ENCODE measurements at regions not wholly inside any gene's neighbourhood (a gene's known extent, or its start where the extent isn't known, plus 50 kb on each side); places are given as distances from the start of the nearest gene placed in this dataset.

DNA sequence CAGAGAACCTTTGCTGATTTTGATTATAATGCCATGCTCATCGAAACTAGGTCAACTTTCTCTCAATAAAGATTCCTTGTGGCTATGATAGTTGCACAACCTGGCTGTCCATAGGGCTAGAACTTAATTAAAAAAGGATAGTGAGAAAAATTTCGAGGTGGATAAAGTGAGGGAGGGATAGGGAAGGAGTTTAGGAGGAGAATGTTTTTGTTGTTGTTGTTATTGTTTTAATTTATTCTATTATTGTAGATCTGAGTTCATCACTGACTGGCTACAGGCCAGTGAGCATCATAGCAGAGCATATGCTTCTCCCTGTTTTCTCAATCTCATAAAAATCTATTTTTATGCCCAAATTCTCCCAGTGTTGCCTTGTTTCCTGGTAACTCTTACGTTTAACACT, 688.7 kb upstream of the GRM3 start:
- no peaks in the 10 kb centered on the region for H3K9me3 Mint-ChIP-seq (ENCODE audit: unreplicated experiment)
- no peak for DNase-seq (ENCODE audit: unreplicated experiment)
- H3K36me3 Mint-ChIP-seq (ENCODE audit: insufficient read depth, unreplicated experiment), result peaks cover 6% of the 10 kb centered on the region
- TF ChIP-seq, protein P1, sequence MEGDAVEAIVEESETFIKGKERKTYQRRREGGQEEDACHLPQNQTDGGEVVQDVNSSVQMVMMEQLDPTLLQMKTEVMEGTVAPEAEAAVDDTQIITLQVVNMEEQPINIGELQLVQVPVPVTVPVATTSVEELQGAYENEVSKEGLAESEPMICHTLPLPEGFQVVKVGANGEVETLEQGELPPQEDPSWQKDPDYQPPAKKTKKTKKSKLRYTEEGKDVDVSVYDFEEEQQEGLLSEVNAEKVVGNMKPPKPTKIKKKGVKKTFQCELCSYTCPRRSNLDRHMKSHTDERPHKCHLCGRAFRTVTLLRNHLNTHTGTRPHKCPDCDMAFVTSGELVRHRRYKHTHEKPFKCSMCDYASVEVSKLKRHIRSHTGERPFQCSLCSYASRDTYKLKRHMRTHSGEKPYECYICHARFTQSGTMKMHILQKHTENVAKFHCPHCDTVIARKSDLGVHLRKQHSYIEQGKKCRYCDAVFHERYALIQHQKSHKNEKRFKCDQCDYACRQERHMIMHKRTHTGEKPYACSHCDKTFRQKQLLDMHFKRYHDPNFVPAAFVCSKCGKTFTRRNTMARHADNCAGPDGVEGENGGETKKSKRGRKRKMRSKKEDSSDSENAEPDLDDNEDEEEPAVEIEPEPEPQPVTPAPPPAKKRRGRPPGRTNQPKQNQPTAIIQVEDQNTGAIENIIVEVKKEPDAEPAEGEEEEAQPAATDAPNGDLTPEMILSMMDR (IDR thresholded peaks at IDR 0.05; ENCODE audit: unreplicated experiment), result no peak
- CTCF ChIA-PET, result no interaction called here
- POLR2A ChIA-PET, result no interaction called here
- no peak overlapping the region for H3K4me3 Mint-ChIP-seq (ENCODE audit: unreplicated experiment)
- no TSS peak for BruUV-seq (replicated peaks)
- peaks cover 21% of the 10 kb centered on the region for H3K27me3 Mint-ChIP-seq (ENCODE audit: insufficient read depth, unreplicated experiment)
- H3K27ac Mint-ChIP-seq (ENCODE audit: low read depth, unreplicated experiment), result no peak overlapping the region
- no peaks in the 10 kb centered on the region for H3K4me1 Mint-ChIP-seq (ENCODE audit: insufficient read depth, unreplicated experiment)
- intact Hi-C loops (cut with micrococcal nuclease), result no loop called here

DNA sequence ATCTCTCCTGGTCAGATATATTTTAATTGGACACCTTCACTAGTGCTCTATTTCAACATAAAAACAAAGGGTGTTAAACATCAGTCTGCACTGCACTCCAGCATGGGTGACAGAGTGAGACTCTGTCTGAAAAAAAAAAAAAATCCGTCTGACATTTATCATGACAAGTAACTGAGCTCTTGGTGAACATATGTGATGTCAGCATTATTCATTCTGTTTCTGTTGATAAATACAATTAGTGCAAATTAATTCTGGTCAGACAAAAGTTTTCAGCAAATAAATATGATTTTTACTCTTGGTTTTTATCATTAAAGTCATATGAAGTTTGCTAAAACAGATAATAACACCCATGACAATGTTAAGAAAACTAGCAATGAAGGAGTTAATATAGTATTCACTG, 692.8 kb upstream of the GRM3 start:
- BruUV-seq (replicated peaks), result no TSS peak
- H3K4me1 Mint-ChIP-seq (ENCODE audit: insufficient read depth, unreplicated experiment), result no peaks in the 10 kb centered on the region
- H3K9me3 Mint-ChIP-seq (ENCODE audit: unreplicated experiment), result peaks cover 8% of the 10 kb centered on the region

DNA sequence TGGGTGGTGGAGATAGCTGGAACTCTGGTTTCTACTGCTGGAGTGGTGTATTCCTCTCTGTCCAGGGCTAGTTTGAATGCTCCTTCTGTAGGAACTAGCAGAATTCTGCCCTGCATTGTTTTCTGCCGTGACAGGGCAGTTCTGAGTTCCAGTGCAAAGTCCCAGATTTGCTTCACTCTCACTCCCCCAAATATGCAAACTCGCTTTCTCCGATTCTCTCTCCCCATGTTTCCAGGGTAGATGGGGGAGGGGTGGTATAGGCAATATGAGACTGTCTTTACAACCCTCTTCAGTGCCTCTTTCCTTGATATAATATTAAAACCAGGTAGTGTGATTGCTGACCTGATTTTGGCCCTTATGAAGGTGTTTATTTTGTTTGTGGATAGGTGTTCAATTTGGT, 693.3 kb upstream of the GRM3 start:
- BruUV-seq (replicated peaks), result no TSS peak
- Mint-ChIP-seq H3K27me3 (ENCODE audit: insufficient read depth, unreplicated experiment) (no peaks in the 10 kb centered on the region), H3K4me3 (ENCODE audit: unreplicated experiment) (no peak overlapping the region), H3K9me3 (ENCODE audit: unreplicated experiment) (peaks cover 8% of the 10 kb centered on the region), H3K36me3 (ENCODE audit: insufficient read depth, unreplicated experiment) (peaks cover 6% of the 10 kb centered on the region), H3K4me1 (ENCODE audit: insufficient read depth, unreplicated experiment) (no peaks in the 10 kb centered on the region), H3K27ac (ENCODE audit: low read depth, unreplicated experiment) (no peak overlapping the region)
- DNase-seq (ENCODE audit: unreplicated experiment), result no peak
- CTCF ChIA-PET, result no interaction called here
- POLR2A ChIA-PET, result no interaction called here
- intact Hi-C loops (cut with micrococcal nuclease), result no loop called here
- TF ChIP-seq, protein P1 (IDR thresholded peaks at IDR 0.05; ENCODE audit: unreplicated experiment), result no peak

More for the DNA sequence above, 692.8 kb upstream of the GRM3 start:
- intact Hi-C loops (cut with micrococcal nuclease), result no loop called here
- H3K27me3 Mint-ChIP-seq (ENCODE audit: insufficient read depth, unreplicated experiment), result no peaks in the 10 kb centered on the region
- H3K27ac Mint-ChIP-seq (ENCODE audit: low read depth, unreplicated experiment), result no peak overlapping the region
- H3K4me3 Mint-ChIP-seq (ENCODE audit: unreplicated experiment), result no peak overlapping the region
- no peak for DNase-seq (ENCODE audit: unreplicated experiment)
- CTCF ChIA-PET, result no interaction called here
- POLR2A ChIA-PET, result no interaction called here
- TF ChIP-seq, protein P1 (IDR thresholded peaks at IDR 0.05; ENCODE audit: unreplicated experiment), result no peak
- peaks cover 6% of the 10 kb centered on the region for H3K36me3 Mint-ChIP-seq (ENCODE audit: insufficient read depth, unreplicated experiment)

DNA sequence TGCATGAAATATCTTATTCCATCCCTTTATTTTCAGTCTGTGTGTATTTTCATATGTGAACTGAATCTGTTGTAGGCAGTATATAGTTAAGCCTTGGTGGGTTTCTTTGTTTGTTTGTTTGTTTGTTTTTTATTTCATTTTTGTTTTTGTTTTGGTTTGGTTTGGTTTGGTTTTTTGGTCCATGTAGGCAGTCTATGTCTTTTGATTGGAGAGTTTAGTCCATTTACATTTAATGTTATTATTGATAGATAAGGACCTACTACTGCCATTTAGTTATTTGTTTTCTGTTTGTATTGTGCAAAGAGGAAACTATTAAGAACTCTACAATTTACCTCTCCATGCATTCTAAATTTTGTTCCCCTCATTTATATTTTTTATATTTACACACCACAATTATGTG, 695.9 kb upstream of the GRM3 start:
- H3K27ac Mint-ChIP-seq (ENCODE audit: low read depth, unreplicated experiment), result no peak overlapping the region
- H3K9me3 Mint-ChIP-seq (ENCODE audit: unreplicated experiment), result peaks cover 8% of the 10 kb centered on the region
- H3K27me3 Mint-ChIP-seq (ENCODE audit: insufficient read depth, unreplicated experiment), result no peaks in the 10 kb centered on the region
- H3K36me3 Mint-ChIP-seq (ENCODE audit: insufficient read depth, unreplicated experiment), result peaks cover under 1% of the 10 kb centered on the region
- no peak for DNase-seq (ENCODE audit: unreplicated experiment)
- TF ChIP-seq, protein P1 (IDR thresholded peaks at IDR 0.05; ENCODE audit: unreplicated experiment), result no peak
- no TSS peak for BruUV-seq (replicated peaks)
- H3K4me1 Mint-ChIP-seq (ENCODE audit: insufficient read depth, unreplicated experiment), result no peaks in the 10 kb centered on the region
- intact Hi-C loops (cut with micrococcal nuclease), result no loop called here
- CTCF ChIA-PET, result no interaction called here
- POLR2A ChIA-PET, result no interaction called here
- H3K4me3 Mint-ChIP-seq (ENCODE audit: unreplicated experiment), result no peak overlapping the region

All from MCF 10A (cell line).